ENCODE measurements at regions not wholly inside any gene's neighbourhood (a gene's known extent, or its start where the extent isn't known, plus 50 kb on each side); places are given as distances from the start of the nearest gene placed in this dataset.

GRCh38 chr15:81728726-81729125, 317.1 kb downstream of the MEX3B start:
- TF ChIP-seq POLR2AphosphoS5 (IDR thresholded peaks at IDR 0.05; ENCODE audit: low read depth, low read length): no peak
- no peak for TF ChIP-seq POLR2A (IDR thresholded peaks at IDR 0.05; ENCODE audit: low read depth, low read length)
- TF ChIP-seq TAF1 (IDR thresholded peaks at IDR 0.05; ENCODE audit: low read depth, low read length): no peak

Data from GM12891 (cell line).